NCI-H1417 treated with DMSO at 0.1 percent for 48 hours (cell line): ENCODE measurements at regions not wholly inside any gene's neighbourhood (a gene's known extent, or its start where the extent isn't known, plus 50 kb on each side); places are given as distances from the start of the nearest gene placed in this dataset.
A peak's percentile ranks its signal among the peaks of the same experiment; 100 is the strongest.

Experiments
- DNase-seq: peaks from one replicate; lab custom pipeline; 2025; lab: John Stamatoyannopoulos, UW

DNA sequence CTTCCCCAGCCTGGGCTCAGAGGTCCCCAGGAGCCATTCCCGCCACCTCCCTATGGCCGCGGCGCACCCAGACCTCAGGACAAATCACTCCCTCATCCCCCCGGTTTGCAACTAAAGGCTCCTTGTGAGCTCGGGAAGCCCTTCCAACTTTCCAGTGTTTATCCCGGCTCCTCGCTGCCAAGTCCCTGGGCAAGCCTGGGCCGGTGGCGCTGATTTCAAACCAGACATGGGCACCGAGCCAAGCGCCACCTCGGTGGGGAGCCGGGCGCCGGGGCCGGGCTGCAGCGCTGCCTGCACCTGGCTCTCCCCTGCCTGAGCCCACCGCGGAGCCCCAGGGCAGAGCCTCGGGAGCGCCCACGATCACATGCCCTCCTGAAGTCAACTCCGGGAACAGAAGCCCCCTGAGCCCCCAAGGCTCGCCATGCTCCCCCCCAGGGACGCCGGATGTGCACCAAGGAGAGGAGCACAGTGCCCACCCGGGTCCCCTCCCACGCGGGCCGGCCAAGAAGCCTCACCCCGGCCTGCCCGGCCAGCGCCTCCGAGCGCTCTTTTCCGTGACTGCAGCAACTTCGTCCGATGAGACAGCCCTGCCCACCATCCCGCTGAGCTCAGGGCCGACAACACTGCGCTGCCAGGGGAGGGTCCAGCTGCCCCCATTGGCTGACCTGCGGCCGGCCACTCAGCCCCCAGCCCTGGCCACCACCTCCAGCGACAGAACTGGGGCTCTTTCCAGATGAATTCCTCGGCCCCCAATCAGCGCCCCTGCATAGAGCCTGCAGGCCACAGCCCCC lies 50.0 kb downstream of the NCOR2 start:
- DNase-seq: peak; percentile 64

DNA sequence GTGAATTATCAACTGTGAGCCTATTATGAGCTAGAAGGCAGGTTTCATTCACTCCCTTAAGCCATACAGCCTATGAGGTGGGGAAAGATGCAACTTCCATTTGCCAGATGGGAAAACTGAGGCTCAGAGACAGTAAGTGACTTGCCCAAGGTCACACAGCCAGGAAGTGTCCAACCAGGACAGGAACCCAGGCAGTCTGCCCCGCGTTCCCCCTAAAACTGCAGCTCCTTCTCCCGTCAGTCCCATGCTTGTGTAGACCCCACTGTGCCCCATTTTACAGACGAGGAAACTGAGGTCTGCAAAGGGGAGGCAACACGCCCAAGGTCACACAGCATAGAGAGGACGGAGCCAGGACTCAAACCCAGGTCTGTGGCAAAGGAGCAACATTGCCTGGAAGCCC lies 50.6 kb downstream of the NCOR2 start:
- DNase-seq: no peak

DNA sequence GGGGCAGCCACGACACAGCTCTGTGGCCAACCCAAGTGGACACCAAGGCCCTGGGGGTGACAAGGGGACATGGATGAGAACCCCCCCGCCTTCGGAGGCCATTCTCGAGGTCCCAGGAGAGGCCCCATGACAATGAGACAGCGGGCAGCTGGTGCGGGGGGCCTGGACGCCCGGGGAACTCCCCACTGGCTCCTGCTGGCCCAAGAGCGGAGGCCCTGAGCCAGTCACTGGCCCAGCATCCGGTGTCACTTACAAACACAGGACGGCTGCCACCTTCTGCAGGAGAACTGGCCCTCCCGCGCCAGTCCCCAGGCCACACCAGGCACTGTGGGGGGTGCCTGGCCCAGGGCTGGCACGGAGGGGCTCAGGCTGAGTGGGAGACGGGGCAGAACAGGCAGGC lies 51.4 kb downstream of the NCOR2 start:
- DNase-seq: no peak

DNA sequence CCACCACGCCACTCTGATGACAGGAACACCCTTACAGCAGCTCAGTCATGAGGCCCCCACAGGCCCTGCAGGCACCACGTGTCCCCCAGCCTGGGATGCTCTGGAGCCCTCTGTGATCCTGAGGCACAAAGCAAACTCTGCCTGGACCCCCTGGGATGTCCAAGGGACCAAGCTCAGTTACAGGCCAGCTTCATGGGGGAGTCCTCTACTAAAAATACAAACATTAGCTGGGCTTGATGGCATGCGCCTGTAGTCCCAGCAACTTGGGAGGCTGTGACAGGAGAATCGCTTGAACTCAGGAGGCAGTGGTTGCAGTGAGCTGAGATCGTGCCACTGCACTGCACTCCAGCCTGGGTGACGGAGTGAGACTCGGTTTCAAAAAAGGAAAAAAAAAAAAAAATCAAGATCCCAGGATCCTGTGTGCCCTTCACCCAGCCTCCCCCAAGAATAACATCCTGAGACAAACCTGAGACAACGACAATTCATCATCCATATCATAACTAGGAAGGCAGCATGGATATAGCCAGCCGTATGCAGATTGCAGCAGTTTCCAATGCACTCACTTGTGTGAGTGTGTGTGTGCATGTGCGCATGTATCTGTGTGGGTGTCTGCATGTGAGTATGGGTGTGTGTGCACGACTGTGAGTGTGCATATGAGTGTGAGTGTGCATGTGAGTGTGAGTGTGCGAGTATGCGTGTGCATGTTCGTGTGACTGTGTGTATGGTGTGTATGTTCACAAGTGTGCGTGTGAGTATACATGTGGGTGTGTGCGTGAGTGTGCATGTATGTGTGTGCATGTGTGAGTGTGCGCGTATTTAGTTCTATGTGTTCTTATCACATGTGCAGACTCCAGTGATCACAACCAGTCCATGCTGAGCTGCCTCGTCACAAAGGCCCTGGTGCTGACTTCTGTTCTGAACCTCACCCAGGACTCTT lies 52.1 kb downstream of the NCOR2 start:
- DNase-seq: no peak

DNA sequence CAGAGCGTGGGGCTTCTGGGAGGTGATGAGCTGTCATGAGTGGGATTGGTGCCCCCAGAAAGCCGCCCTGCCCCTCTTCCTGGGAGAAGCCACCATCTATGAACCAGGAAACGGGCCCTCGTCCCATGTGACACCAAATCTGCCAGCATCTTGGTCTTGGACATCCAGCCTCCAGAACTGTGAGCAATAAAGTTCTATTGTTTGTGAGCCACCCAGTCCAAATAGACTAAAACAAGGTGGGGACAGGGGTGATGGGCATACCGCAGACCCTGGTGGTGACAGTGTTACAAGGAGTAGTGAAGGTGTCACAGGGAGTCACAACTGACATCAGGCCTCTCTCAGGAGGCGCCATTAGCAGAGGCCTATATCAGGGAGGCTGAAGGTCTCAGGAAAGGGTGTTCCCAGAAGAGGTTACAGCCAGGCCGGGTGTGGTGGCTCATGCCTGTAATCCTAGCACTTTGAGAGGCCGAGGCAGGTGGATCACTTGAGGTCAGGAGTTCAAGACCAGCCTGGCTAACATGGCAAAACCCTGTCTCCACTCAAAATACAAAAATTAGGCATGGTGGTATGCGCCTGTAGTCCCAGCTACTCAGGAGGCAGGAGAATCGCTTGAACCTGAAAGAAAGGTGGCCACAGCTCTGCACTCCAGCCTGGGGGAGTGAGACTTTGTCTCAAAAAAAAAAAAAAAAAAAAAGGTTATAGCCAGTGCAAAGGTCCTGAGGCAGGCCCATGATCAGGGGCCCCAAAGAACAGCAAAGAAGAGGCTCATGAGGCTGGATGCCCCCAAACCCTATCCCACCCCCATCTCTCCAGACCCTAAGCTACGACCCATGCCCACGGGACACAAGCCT lies 53.0 kb downstream of the NCOR2 start:
- DNase-seq: no peak

DNA sequence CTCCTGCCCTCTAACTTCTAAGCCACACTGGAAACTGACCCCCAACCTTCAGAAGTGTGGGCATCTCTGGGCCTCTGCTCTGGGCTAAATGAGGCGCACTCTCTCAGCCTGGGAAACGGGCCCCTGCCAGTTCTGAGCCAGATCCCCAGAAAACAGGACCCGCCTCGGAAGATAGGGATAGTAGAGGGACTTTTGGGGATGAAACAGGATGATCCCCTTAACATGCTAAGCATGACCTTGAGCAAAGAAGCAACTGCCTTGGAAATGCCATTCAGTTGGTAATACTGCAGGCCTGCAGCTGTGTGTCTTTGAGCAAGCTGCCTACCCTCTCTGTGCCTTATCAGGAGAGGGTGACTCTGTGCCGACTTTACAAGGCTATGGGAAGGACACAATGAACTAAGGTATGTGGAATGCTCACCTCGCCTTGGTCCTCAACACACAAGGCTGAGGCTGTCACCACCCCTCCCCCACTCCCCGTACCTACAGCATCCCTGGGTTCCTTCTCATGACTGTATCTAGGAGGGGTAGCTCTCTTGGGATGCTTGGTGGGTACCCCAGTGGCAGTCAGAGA lies 54.0 kb downstream of the NCOR2 start:
- no peak for DNase-seq

DNA sequence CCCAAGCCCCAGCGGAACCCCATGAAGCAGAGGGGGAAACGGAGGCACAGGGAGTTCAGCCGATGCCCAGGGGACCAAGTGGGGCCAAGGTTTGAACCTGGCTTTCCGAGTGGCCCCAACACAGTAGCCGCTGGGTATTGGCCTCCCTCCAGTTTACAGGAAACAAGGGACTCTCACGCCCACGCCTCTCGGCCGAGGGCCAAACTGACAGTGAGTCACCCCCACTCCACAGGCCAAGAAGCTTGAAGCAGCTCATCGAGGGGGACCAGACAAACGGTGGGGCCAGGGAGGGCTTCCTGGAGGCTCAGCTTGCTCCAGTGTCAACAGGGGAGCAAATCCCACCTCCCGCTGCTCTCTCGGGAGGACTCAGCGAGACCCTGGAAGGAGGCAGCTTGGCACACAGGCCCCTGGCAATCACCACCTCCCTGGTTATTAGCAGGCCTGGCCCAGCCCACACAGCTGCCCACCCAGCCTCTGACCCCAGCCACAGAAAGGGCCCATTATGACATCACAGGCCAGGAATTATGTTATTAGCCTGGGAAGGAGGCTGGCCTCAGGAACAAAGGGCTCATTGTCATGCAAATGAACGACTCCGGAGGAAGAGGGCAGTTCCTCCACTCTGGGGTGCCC lies 54.6 kb downstream of the NCOR2 start:
- DNase-seq: peak; percentile 35

DNA sequence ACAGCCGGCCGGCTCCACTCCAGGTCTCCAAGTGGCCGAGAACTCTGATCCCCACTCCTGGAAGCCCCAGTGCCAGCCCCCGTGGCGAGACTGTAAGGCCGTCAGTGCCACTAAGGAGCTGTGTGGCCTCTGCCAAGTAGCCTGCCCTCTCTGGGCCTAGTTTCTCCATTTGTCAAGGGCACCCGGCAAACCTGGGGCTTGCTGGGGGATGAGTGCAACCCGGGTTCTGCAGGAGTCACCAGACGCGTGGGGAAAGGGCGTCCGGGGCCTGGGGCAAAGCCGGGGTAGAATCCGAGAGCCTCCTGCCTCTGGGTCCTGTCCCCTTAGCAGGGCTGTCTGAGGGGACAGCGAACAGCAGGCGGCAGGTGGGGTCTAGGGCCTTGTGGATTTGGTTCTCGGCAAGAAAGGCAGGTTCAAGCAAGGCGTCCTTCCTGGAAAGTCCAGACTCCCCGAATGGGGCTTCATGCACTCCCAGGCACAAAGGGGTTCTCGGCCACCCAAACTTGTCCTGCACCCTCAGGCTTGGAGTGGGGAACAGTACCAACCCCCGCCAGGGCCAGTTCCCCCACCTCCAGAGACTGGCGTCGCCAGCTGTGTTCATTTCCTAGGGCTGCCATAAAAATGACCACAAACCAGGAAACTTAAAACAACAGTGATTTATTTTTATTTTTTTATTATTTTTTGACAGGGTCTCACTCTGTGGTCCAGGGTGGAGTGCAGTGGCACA lies 56.0 kb downstream of the NCOR2 start:
- DNase-seq: no peak

DNA sequence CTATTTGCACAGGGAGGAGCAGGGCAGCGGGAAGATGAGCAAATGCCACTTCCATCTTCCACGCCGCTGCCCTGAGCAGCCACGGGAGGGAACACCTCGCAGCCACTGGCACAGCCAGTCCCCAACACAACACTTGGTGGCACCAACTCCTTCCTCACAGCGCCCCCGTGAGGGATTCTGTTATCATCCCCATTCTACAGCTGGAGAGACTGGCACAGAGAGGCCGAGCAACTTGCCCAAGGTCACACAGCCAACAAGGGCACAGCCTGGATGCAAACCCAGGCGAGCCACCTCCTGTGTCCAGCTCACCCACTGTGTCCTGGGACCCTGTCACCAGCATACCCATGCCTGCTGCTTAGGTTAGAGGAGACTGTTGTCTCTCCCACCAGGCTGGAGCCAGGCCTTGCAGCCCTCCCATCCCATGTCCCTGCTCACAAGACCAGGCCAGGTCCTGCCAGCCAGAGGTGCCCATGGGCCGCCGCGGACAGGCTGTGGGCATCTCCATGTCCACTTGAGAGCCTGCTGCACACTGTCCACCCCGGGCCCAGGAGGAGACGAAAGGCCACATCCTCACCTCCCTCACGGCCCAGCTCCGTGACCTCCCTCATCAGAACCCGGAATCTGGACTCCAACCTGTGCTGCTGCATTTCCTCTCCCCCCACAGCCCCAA lies 57.0 kb downstream of the NCOR2 start:
- DNase-seq: no peak

DNA sequence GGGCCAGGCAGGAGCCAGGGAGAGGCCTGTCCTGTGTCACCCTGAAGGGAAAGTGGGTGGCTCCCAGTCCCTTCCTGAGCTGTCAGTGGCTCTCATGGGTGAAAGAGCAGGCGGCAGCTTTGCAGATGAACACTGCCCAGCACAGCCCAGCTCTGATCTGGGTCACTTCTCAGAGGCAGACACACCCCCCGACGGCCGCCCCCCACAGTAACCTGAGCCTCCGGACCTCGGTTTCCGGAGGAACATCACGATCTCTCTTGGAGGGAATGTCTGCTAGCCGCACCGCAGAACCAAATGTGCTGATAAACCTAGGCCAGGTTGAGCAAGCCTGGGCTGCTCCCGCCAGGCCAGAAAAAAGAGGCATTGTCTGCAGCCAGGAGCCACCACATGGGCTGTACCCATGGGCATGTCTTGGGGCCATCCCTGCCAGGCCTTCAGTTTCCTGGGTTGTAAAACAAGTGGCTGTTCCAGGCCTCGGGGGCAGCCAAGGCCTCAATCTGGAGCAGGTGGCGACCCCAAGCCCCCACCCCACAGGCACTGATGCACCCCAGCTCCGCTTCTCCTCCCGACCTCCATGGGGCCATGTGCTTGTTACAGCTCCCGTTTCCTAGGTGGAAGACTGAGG lies 57.6 kb downstream of the NCOR2 start:
- no peak for DNase-seq

DNA sequence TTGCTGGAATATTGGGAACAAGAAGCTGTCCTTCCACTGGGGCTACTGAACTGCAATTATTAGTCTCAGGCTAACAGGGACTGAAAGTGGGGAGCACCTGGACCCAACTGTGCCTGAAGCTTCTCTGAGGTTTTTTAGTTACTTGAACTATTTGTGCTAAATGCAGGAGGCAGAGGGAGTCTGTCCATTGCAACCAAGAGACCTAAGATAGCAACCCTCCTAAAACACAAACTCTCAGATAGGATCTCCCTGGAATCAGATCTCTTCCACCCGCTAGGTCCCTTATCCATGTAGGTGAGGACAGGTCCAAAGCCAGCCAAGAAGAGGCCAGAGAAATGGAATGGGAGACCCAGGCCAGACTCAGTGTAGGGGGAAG lies 58.1 kb downstream of the NCOR2 start:
- no peak for DNase-seq

DNA sequence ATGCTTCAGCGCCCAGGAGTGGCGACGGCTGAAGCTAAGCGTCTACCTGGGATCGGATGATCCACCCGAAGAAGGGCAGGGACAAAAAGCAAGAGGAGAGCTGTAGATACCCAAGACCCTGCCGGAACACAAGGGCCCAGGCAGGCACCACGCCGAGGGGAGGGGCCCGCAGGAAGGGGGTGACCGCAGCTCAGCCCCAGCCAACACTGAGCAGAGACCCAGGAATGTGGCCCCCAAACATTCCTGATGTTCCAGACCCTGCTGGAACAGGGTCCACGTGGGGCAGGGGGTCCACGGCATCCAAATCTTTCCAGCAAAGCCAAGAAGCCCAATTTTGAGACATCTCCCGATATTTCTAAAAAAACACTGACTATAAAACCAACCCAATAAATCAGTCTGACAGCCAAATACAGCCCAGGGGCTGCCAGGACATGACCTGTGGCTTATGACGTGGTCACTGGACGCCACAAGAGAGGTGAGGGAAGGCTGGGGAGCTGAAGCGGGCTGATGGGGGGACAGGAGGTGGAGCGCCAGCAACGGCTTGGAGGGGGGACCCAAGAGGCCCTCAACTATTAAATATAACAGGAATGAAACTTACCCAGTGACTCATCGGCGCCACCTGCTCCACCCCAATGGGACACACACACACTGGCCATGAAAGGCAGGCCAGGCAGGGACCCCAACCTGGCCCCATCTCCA lies 58.9 kb downstream of the NCOR2 start:
- DNase-seq: no peak

DNA sequence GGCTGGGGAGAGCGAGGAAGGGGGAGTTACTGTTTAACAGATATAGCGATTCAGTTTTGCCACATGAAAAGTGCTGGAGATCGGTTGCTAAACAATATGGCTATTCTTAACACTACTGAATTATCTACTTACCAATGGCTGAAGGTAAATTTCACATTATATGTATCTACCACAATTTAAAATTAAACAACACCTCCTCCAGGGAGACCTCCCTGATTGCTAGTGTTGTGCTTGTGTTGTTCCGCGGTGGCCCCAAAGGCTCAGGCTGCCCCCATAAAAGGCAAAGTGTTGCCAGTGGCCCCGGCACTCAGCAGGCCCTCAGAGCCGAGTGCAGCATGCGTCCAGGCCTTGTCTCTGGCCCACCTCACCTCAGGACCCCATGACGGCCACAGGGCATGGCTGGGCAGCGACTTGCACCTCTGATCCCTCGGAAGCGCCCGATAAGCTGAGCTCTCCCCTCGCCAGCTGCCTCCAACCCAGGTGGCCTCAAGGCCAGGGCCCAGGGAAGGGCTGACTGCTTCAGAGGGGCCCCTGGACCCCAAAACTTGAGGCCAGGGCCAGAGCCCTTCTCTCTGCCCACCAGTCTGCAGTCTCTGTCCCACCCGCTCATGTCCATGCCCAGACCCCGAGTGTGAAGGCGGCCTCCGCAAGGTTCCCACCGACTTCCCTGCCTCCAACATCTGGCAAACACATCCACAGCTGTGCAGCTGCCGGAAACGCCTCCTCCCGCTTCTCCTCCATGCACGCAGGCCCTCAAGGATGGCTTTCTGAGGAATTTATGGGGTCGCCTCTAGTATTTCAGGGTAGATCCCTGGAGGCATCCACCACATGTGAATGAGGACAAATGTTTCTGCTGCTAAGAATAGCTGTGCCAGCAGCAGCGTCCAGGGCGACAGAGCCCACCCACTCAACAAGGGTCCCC lies 60.0 kb downstream of the NCOR2 start:
- DNase-seq: no peak

DNA sequence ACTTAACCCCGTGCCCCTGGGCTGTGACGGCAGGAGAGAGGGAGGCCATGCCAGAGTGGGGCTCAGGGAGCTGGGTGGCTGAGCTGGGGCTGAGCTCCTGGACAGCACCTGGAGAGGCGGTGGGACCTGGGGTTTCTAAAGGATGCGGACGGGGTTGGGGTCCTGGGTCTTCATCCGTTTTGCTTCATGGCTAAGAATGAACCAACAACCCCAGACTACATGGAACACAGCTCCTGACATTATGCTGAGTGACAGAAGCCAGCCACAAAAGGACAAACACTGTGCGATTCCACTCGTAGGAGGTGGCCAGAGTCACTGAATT lies 60.6 kb downstream of the NCOR2 start:
- DNase-seq: no peak

DNA sequence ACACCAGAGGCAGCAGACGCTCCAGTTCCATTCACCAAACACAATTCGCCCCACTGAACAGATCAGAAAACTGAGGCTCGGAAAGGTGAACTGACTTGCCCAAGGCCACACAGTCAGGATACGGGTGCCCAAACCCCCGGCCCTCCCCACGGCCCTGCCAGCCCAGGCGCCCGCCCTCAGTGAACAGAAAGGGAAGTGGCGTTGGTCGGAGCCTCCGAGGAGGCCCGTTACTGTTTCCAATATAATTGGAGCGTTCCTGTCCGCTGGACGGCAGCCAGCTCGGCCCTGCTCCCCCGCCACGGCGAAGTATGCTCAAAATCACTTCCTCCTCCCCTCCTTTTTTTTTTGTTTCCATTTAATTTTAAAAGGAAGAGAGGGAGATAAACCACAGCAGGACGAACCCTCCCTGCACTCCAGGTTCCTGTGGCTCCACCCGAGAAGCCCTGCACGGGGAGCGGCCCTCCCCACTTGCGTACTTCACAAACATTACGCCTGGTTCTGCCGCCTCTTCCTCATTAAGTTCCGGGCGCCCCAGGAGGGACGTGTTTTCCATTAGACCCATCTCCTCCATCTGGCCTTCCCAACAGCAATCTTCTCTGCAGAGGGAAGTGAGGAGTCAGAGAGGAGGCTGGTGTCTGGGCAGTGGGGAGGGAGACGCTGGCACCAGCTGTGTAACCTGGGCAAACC lies 61.1 kb downstream of the NCOR2 start:
- peak; percentile 84 for DNase-seq

DNA sequence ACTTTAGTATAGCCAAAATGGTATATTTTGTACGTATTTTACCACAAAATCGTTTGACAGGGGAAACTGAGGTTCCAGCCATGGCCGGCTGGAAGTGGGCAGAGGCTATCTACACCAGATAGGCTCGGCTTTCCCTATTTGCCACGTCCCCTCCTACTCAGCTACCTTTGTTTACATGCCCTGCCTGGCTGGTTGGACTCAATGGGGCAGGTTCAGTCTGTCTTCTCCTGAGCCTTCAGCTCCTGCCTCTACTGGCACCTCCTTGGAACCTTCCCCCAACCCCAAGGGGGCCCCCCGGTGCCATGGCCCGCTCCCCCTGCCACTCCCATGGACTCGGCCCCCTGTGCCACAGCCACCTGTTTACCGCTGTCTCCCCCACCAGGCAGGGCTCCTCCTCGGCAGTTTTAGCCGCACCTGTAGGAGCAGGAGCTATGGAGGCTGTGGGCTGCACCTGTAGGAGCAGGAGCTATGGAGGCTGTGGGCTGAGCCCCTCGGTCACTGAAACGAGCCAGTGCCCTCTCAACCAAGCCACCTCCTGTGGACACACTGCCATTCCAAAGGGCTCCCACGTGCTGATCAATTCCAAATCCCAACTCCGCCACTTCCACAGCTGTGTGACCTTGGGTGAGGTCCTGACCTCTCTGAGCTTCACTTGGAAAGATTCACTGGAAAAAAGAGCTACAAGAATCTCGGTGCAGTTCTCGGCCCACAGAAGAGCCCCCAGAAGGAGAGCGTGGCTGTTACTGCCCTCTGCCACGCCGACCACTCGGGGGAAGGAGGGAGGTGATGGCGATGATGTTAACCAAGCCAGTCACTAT lies 62.2 kb downstream of the NCOR2 start:
- no peak for DNase-seq
